ENCODE measurements at regions not wholly inside any gene's neighbourhood (a gene's known extent, or its start where the extent isn't known, plus 50 kb on each side); places are given as distances from the start of the nearest gene placed in this dataset.

- TF ChIP-seq, protein P1, sequence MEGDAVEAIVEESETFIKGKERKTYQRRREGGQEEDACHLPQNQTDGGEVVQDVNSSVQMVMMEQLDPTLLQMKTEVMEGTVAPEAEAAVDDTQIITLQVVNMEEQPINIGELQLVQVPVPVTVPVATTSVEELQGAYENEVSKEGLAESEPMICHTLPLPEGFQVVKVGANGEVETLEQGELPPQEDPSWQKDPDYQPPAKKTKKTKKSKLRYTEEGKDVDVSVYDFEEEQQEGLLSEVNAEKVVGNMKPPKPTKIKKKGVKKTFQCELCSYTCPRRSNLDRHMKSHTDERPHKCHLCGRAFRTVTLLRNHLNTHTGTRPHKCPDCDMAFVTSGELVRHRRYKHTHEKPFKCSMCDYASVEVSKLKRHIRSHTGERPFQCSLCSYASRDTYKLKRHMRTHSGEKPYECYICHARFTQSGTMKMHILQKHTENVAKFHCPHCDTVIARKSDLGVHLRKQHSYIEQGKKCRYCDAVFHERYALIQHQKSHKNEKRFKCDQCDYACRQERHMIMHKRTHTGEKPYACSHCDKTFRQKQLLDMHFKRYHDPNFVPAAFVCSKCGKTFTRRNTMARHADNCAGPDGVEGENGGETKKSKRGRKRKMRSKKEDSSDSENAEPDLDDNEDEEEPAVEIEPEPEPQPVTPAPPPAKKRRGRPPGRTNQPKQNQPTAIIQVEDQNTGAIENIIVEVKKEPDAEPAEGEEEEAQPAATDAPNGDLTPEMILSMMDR (IDR thresholded peaks at IDR 0.05), result no peak
- TF ChIP-seq POLR2A (IDR thresholded peaks at IDR 0.05) (no peak), POLR2AphosphoS5 (IDR thresholded peaks at IDR 0.05; ENCODE audit: insufficient read depth in 1 of 2, low read depth in 1 of 2) (no peak)
These were observed 165.4 kb upstream of the NDST4 start for GRCh38 chr4:115278830-115279229.

All from vagina (tissue), 2 donors.